NAMALWA (cell line): ENCODE measurements at regions not wholly inside any gene's neighbourhood (a gene's known extent, or its start where the extent isn't known, plus 50 kb on each side); places are given as distances from the start of the nearest gene placed in this dataset.
"Not testable (repeated sequence)": the region's sequence is repeated elsewhere in the genome, so short reads cannot be mapped to it uniquely, and the experiment has no call there.

ENCODE experiments used
- DNase-seq: peaks from one replicate; pipeline ENCODE4 v3.0.0-alpha.2; 2015; ENCODE audit warnings: low spot score

- no peak for DNase-seq
Measured at GRCh38 chrX:106356580-106356979, 188.5 kb downstream of the PWWP3B start.

GRCh38 chrX:106363214-106363613 is 195.1 kb downstream of the PWWP3B start:
- no peak for DNase-seq

- no peak for DNase-seq
Measured at GRCh38 chrX:106378616-106379015, 210.5 kb downstream of the PWWP3B start.

GRCh38 chrX:106391284-106391911 is 220.4 kb upstream of the RADX start:
- DNase-seq: no peak

- no peak for DNase-seq
Measured at GRCh38 chrX:106392346-106392745, 219.4 kb upstream of the RADX start.

- DNase-seq: peak; percentile 3
Measured at GRCh38 chrX:106397788-106398538, 213.8 kb upstream of the RADX start.

- DNase-seq: no peak
Measured at GRCh38 chrX:106401965-106402559, 209.7 kb upstream of the RADX start.

- DNase-seq: peak; percentile 2
Measured at GRCh38 chrX:106404512-106404911, 207.3 kb upstream of the RADX start.

- peak; percentile 34 for DNase-seq
Measured at GRCh38 chrX:106415276-106415895, 196.4 kb upstream of the RADX start.

- DNase-seq: no peak
Measured at GRCh38 chrX:106436691-106437090, 175.1 kb upstream of the RADX start.

- DNase-seq: no peak
Measured at GRCh38 chrX:106437407-106437806, 174.4 kb upstream of the RADX start.

- DNase-seq: no peak
Measured at GRCh38 chrX:106450405-106450804, 161.4 kb upstream of the RADX start.

- DNase-seq: no peak
Measured at GRCh38 chrX:106451933-106452332, 159.8 kb upstream of the RADX start.

- no peak for DNase-seq
Measured at GRCh38 chrX:106454991-106455390, 156.8 kb upstream of the RADX start.

GRCh38 chrX:106457802-106458201 is 154.0 kb upstream of the RADX start:
- no peak for DNase-seq

- DNase-seq: no peak
Measured at GRCh38 chrX:106467422-106467821, 144.4 kb upstream of the RADX start.

GRCh38 chrX:106467943-106468342 is 143.8 kb upstream of the RADX start:
- DNase-seq: no peak

- no peak for DNase-seq
Measured at GRCh38 chrX:106468433-106468832, 143.3 kb upstream of the RADX start.

GRCh38 chrX:106479920-106480319 is 131.9 kb upstream of the RADX start:
- no peak for DNase-seq

GRCh38 chrX:106481341-106481740 is 130.4 kb upstream of the RADX start:
- DNase-seq: peak; percentile 39

GRCh38 chrX:106484233-106484632 is 127.5 kb upstream of the RADX start:
- no peak for DNase-seq

- DNase-seq: not testable (repeated sequence)
Measured at GRCh38 chrX:106493210-106493816, 118.5 kb upstream of the RADX start.
